CD4-positive, alpha-beta T cell (primary cell): ENCODE measurements at regions not wholly inside any gene's neighbourhood (a gene's known extent, or its start where the extent isn't known, plus 50 kb on each side); places are given as distances from the start of the nearest gene placed in this dataset.

ENCODE experiments used
- ATAC-seq: fragments of 200-7000 bp; cut with Tn5 transposase; one replicate; pipeline ENCODE4 v1.10.0; 2022; ENCODE audit warnings: mild to moderate bottlenecking; ENCODE audit not compliant: poor library complexity
- CTCF ChIA-PET: fragments of 350-600 bp; sonication (Branson Sonifier 250); formaldehyde crosslinking; loops from one replicate; lab custom pipeline; 2021; ENCODE audit warnings: antibody characterized with exemption, inconsistent platforms; lab: Charles Lee
- POLR2A ChIA-PET: fragments of 350-600 bp; sonication (Branson Sonifier 250); formaldehyde crosslinking; loops from one replicate; lab custom pipeline; 2021; ENCODE audit warnings: antibody characterized with exemption, inconsistent platforms; lab: Charles Lee
- DNase-seq, 14 experiments: peaks; one replicate each; pipeline ENCODE4 v3.0.0-alpha.2; 2013 to 2020; ENCODE audit warnings: mixed read lengths in 2 of 14
- H3K27ac ChIP-seq, 2 donors: one replicate each; pipeline versions ENCODE4 v1.5.1 to v1.7.0; 2013; ENCODE audit warnings: low read length in 2 of 2, low read depth in 1 of 2, mild to moderate bottlenecking in 1 of 2
- H3K27me3 ChIP-seq, 2 experiments: 1 replicate in 1 of 2; 2 replicates in 1 of 2; pipeline versions ENCODE4 v1.6.1 to v1.7.0; 2013; ENCODE audit warnings: low read length in 2 of 2, control low read depth in 1 of 2, mild to moderate bottlenecking in 1 of 2, moderate library complexity in 1 of 2; ENCODE audit not compliant: insufficient read depth in 2 of 2, control insufficient read depth in 1 of 2
- H3K36me3 ChIP-seq: one replicate; pipeline ENCODE4 v1.6.1; 2013; ENCODE audit warnings: low read length, control low read depth; ENCODE audit not compliant: insufficient read depth
- H3K4me1 ChIP-seq: one replicate; pipeline ENCODE4 v1.6.1; 2013; ENCODE audit warnings: low read length, control low read depth; ENCODE audit not compliant: insufficient read depth
- H3K4me3 ChIP-seq: one replicate; pipeline ENCODE4 v1.5.1; 2013; ENCODE audit warnings: mild to moderate bottlenecking, low read length, moderate library complexity
- H3K9me3 ChIP-seq, 2 experiments: 1 replicate in 1 of 2; 2 replicates in 1 of 2; pipeline versions ENCODE4 v1.6.1 to v1.7.0; 2013; ENCODE audit warnings: low read length in 2 of 2, mild to moderate bottlenecking in 2 of 2, control low read depth in 1 of 2, moderate library complexity in 1 of 2; ENCODE audit not compliant: control insufficient read depth in 1 of 2, insufficient read depth in 1 of 2
- H3K27ac Mint-ChIP-seq: one replicate; pipeline ENCODE4 v1.8.0; 2020; ENCODE audit warnings: mixed read lengths
- H3K27me3 Mint-ChIP-seq: one replicate; pipeline ENCODE4 v1.8.0; 2021; ENCODE audit warnings: mixed read lengths
- H3K36me3 Mint-ChIP-seq: one replicate; pipeline ENCODE4 v1.8.0; 2021; ENCODE audit warnings: low read depth, mixed read lengths
- H3K4me1 Mint-ChIP-seq: one replicate; pipeline ENCODE4 v1.8.0; 2021; ENCODE audit warnings: low read depth, mixed read lengths
- H3K4me3 Mint-ChIP-seq: one replicate; pipeline ENCODE4 v1.8.0; 2020; ENCODE audit warnings: mild to moderate bottlenecking, mixed read lengths
- H3K9me3 Mint-ChIP-seq: one replicate; pipeline ENCODE4 v1.8.0; 2020; ENCODE audit warnings: mixed read lengths
- intact Hi-C, 2 experiments: fragments of 100-400 bp; cut with DNase I in 1 of 2; cut with micrococcal nuclease in 1 of 2; formaldehyde crosslinking; loops; one replicate each; pipeline versions ENCODE4 v1.15.1 to v1.9.0; 2023 to 2025; cut with DNase I, micrococcal nuclease
- TF ChIP-seq, protein P1 (sequence below): fragments of 200-600 bp; IDR thresholded peaks from one replicate; pipeline ENCODE4 v1.8.0; 2022; ENCODE audit warnings: antibody characterized with exemption, mild to moderate bottlenecking

DNA sequence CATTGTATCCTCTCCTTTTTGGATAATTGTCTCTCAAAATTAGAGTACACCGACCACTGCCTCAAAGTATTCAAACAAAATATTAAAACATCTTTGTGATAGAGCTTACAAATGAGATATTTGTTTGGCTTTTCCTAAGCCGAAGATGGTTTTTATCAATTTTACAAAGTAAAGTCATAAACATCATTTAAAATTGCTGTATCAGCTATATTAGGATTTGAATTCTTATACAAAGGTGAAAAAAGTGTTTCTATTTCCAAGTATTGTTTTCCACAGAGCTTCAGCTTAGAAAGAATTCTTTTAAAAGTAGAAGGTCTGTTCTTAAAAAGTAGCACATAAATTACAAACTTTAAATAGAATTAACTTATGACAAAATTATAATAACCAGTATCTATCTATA lies 116.6 kb upstream of the IFNE start:
- H3K4me3 ChIP-seq, result no peak overlapping the region
- ATAC-seq, result no peak
- POLR2A ChIA-PET, result no interaction called here
- TF ChIP-seq, protein P1, sequence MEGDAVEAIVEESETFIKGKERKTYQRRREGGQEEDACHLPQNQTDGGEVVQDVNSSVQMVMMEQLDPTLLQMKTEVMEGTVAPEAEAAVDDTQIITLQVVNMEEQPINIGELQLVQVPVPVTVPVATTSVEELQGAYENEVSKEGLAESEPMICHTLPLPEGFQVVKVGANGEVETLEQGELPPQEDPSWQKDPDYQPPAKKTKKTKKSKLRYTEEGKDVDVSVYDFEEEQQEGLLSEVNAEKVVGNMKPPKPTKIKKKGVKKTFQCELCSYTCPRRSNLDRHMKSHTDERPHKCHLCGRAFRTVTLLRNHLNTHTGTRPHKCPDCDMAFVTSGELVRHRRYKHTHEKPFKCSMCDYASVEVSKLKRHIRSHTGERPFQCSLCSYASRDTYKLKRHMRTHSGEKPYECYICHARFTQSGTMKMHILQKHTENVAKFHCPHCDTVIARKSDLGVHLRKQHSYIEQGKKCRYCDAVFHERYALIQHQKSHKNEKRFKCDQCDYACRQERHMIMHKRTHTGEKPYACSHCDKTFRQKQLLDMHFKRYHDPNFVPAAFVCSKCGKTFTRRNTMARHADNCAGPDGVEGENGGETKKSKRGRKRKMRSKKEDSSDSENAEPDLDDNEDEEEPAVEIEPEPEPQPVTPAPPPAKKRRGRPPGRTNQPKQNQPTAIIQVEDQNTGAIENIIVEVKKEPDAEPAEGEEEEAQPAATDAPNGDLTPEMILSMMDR, result no peak
- H3K27me3 ChIP-seq, result no peaks in the 10 kb centered on the region
- no peak for DNase-seq
- no peaks in the 10 kb centered on the region for H3K9me3 Mint-ChIP-seq
- CTCF ChIA-PET, result no interaction called here
- H3K4me1 ChIP-seq, result no peaks in the 10 kb centered on the region
- H3K27ac ChIP-seq, result no peak overlapping the region
- no peaks in the 10 kb centered on the region for H3K4me1 Mint-ChIP-seq
- H3K27ac Mint-ChIP-seq, result no peak overlapping the region
- no peak overlapping the region for H3K4me3 Mint-ChIP-seq
- H3K36me3 Mint-ChIP-seq, result no peaks in the 10 kb centered on the region
- H3K36me3 ChIP-seq, result no peaks in the 10 kb centered on the region
- no peaks in the 10 kb centered on the region for H3K9me3 ChIP-seq
- peaks cover 3% of the 10 kb centered on the region for H3K27me3 Mint-ChIP-seq
- intact Hi-C loops, result no loop called here

DNA sequence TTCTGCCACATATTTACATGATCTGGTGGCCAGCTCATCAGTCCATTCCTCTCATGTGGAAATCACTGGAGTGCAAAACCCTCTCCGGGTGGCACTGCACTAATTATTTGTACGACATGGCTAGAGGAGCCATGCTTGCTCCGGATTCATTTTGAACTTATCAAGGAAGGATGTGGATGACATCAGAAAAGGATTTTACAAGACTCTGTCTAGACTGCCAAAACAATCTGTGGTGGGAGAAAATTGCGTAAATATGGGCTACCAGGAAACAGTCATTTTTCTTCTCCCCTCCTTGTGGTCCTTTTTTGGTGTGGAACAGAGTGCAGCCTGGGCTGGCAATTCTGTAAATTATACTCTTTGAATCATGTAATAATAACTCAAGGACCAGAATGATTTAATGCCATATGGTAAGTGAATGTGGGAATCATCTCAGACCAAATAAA lies 123.4 kb upstream of the IFNE start:
- Mint-ChIP-seq H3K36me3 (no peaks in the 10 kb centered on the region), H3K27me3 (no peaks in the 10 kb centered on the region), H3K4me3 (no peak overlapping the region), H3K9me3 (no peaks in the 10 kb centered on the region), H3K4me1 (peaks cover 32% of the 10 kb centered on the region), H3K27ac (no peak overlapping the region)
- Histone ChIP-seq H3K9me3 (no peaks in the 10 kb centered on the region), H3K4me3 (no peak overlapping the region), H3K36me3 (no peaks in the 10 kb centered on the region), H3K27me3 (no peaks in the 10 kb centered on the region), H3K27ac (no peak overlapping the region), H3K4me1 (no peaks in the 10 kb centered on the region)
- no peak for DNase-seq
- ATAC-seq, result no peak
- ChIA-PET CTCF (no interaction called here), POLR2A (no interaction called here)
- intact Hi-C loops, result no loop called here
- TF ChIP-seq, protein P1, result no peak

DNA sequence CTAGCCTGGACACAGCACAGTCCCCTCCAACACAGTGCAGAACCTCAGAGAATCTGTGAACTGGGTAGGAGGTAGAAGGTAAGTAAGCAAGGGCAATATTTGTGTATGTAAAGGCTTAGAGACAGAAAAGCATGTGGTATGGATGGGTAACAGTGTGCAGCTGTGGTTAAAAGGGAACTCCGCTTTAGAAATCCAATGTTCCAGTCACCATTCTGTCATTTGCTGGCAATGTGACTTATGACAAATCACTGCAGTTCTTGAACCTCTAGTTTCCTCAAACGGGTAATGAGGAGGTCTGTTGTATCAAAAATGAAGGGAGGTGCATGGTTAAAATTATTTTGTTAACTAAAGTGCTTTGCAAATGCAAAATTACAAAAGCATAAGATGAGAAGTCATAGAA lies 125.5 kb upstream of the IFNE start:
- H3K27me3 ChIP-seq, result no peaks in the 10 kb centered on the region
- DNase-seq, result no peak
- H3K36me3 ChIP-seq, result no peaks in the 10 kb centered on the region
- ATAC-seq, result no peak
- no peak overlapping the region for H3K4me3 ChIP-seq
- no peak overlapping the region for H3K4me3 Mint-ChIP-seq
- TF ChIP-seq, protein P1, result no peak
- no peaks in the 10 kb centered on the region for H3K36me3 Mint-ChIP-seq
- no peak overlapping the region for H3K27ac Mint-ChIP-seq
- no peaks in the 10 kb centered on the region for H3K9me3 Mint-ChIP-seq
- no peaks in the 10 kb centered on the region for H3K27me3 Mint-ChIP-seq
- intact Hi-C loops, result no loop called here
- peaks cover 13% of the 10 kb centered on the region for H3K4me1 ChIP-seq
- no peak overlapping the region for H3K27ac ChIP-seq
- CTCF ChIA-PET, result no interaction called here
- peaks cover 50% of the 10 kb centered on the region for H3K4me1 Mint-ChIP-seq
- POLR2A ChIA-PET, result interaction anchor here (1.0 kb wide), 1 partner anchor 29 kb away, joined by 3 read pairs; no protein-coding TSS in a partner anchor
- no peaks in the 10 kb centered on the region for H3K9me3 ChIP-seq
